Epithelial cell of proximal tubule (primary cell): ENCODE measurements at regions not wholly inside any gene's neighbourhood (a gene's known extent, or its start where the extent isn't known, plus 50 kb on each side); places are given as distances from the start of the nearest gene placed in this dataset.

ENCODE experiments used
- DNase-seq: peaks from one replicate; pipeline ENCODE4 v3.0.0-alpha.2; 2011; ENCODE audit warnings: low read depth
- H3K4me3 ChIP-seq: 2 replicates; pipeline ENCODE4 v1.5.1; 2011; ENCODE audit warnings: low read depth, mild to moderate bottlenecking, low read length
- CTCF ChIP-seq: conservative IDR thresholded peaks from 2 replicates; pipeline ENCODE4 v1.5.1; 2012; ENCODE audit warnings: low read depth, mild to moderate bottlenecking, low read length

DNA sequence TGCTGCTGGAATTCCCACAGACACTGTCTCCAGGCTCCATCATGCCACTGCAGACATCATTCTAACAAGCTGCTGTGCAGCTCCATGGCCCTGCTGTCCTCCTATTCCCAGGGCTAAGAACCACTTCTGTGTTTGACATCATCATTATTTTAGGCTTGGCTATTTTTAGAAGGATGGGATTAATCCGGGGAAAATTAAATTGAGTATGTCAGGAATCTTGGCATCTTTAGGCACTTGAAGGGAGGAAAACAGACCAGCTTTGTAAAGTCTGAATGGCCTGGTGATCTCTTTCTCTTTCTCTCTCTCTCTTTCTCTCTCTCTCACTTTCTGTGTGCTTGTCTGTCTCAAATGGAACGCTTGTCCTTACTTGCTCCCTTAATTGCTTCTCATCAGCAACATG, 568.3 kb upstream of the FLRT2 start:
- no peak for TF ChIP-seq CTCF
- no peak for DNase-seq
- H3K4me3 ChIP-seq, result no peak overlapping the region

DNA sequence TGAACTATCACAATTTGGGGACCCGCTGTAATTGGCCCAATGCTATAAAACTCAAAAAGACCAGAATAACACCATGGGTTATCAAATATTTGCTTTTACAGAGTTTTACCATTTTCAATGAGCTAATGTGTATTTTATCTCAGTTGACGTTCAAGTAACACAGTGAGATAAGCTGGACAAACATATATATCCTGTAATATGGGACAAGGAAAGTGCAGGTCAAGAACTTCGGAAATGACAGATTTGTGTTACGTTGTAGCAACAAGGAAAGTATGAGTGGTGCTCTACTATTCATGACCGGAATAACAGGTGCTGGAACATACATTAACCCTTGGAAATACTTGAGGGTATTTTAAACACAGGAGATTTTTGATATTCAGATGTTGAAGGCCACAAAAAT, 566.4 kb upstream of the FLRT2 start:
- no peak for DNase-seq
- H3K4me3 ChIP-seq, result no peak overlapping the region
- no peak for TF ChIP-seq CTCF

- no peak overlapping the region for H3K4me3 ChIP-seq
- no peak for TF ChIP-seq CTCF
- DNase-seq, result no peak
These were observed 564.7 kb upstream of the FLRT2 start for GRCh38 chr14:84965279-84965678.

DNA sequence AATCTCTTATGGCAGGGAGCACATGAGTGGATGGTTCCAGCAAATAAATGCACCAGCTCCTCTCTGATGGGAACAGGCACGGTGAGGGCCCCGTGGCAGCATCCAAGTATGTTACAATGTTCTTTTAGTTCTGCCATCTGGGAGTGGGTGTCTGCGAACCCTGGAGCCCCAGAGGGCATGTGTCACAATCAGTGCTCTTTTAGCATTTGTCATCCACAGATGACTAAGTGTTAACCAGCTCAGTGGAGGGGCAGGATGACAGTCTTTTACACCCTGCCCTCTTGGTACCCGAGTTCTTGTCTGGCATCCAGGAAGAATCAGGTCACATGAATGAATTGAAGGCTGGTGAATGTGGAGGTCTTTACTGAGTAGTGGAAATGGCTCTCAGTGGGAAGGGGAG, 560.4 kb upstream of the FLRT2 start:
- no peak overlapping the region for H3K4me3 ChIP-seq

GRCh38 chr14:84975241-84975902, 554.6 kb upstream of the FLRT2 start:
- no peak for TF ChIP-seq CTCF
- DNase-seq, result no peak
- H3K4me3 ChIP-seq, result no peak overlapping the region

More for the DNA sequence above, 560.4 kb upstream of the FLRT2 start:
- no peak for TF ChIP-seq CTCF
- DNase-seq, result no peak

- no peak for DNase-seq
- TF ChIP-seq CTCF, result no peak
- H3K4me3 ChIP-seq, result no peak overlapping the region
These were observed 553.1 kb upstream of the FLRT2 start for GRCh38 chr14:84976805-84977204.

- H3K4me3 ChIP-seq, result no peak overlapping the region
- no peak for TF ChIP-seq CTCF
- DNase-seq, result no peak
These were observed 542.9 kb upstream of the FLRT2 start for GRCh38 chr14:84987042-84987441.
